Adrenal gland (tissue), 5 donors: ENCODE measurements at regions not wholly inside any gene's neighbourhood (a gene's known extent, or its start where the extent isn't known, plus 50 kb on each side); places are given as distances from the start of the nearest gene placed in this dataset.

Experiments
- CTCF ChIP-seq, 6 experiments: fragments of 450-650 bp in 4 of 6; fragments of 200-600 bp in 2 of 6; sonication (generic) in 1 of 6; IDR thresholded peaks; 1 replicate in 5 of 6; 2 replicates in 1 of 6; pipeline versions ENCODE4 v1.5.1 to v1.8.0; 2016 to 2021; ENCODE audit warnings: antibody characterized with exemption in 6 of 6, mild to moderate bottlenecking in 2 of 6, moderate library complexity in 1 of 6
- POLR2A ChIP-seq, 2 donors: fragments of 450-650 bp; IDR thresholded peaks; one replicate each; pipeline ENCODE4 v1.6.1; 2017; ENCODE audit warnings: antibody characterized with exemption in 2 of 2, mild to moderate bottlenecking in 2 of 2, moderate library complexity in 1 of 2
- donor health status: DM: no; HTN: no; CAD: no.

GRCh38 chr1:106584676-106585075 is 471.8 kb upstream of the PRMT6 start:
- TF ChIP-seq CTCF (IDR thresholded peaks at IDR 0.05) (no peak), POLR2A (IDR thresholded peaks at IDR 0.05) (no peak)
